Dedifferentiated amniotic fluid mesenchymal stem cell (primary cell): ENCODE measurements at regions not wholly inside any gene's neighbourhood (a gene's known extent, or its start where the extent isn't known, plus 50 kb on each side); places are given as distances from the start of the nearest gene placed in this dataset.
"Not testable (repeated sequence)": the region's sequence is repeated elsewhere in the genome, so short reads cannot be mapped to it uniquely, and the experiment has no call there.

Source experiments
- DNase-seq: peaks from one replicate; pipeline ENCODE4 v3.0.0-alpha.2; 2016; ENCODE audit errors: extremely low spot score

DNA sequence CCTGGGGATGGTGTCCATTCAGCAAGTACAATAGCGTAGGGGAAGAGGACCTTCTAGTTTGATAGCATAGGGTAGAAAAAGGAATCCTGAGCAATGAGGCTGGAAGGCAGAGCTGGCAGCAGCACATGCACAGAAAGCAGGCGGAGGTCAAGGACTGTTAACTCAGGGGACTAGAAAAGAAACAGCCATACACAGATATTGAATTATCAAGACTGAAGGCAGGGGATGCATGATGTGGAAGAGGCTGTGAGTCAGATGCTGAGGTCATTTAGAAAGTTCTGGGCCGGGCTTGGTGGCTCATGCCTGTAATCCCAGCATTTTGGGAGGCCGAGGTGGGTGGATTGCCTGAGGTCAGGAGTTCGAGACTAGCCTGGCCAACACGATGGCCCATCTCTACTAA lies 65.6 kb downstream of the OPTC start:
- peak; percentile 51 for DNase-seq

DNA sequence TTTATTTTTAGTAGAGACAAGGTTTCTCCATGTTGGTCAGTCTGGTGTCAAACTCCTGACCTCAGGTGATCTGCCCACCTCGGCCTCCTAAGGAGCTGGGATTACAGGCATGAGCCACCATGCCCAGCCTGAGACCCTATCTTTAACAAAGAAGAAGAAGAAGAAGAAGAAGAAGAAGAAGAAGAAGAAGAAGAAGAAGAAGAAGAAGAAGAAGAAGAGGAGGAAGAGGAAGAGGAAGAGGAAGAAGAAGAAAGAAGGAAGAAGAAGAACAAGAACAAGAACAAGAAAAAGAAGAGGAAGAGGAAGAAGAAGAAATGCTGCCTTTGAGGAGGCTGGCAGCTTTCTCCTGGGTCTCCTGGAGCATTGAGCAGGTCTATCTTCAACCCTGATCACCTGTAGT lies 64.9 kb upstream of the ATP2B4 start:
- not testable (repeated sequence) for DNase-seq

DNA sequence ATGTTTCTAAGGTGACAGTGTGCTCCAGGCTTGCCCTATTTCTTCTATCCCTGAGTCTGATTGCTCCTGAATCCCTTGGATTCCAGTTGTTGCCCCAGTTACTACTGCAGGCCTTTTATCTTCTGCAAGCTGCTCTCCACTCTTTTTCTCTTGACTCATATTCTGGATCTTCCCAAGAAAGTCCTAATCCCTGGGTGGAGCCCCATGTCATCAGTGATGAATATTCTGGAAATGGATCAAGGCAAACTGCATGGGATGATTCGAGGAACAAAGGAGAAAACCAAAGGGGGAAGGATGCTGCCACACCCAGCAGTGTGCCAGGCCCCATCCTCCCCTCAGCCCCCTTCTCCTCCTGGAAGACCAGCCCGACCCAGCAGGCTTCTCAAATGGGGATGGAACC lies 63.3 kb upstream of the ATP2B4 start:
- no peak for DNase-seq

DNA sequence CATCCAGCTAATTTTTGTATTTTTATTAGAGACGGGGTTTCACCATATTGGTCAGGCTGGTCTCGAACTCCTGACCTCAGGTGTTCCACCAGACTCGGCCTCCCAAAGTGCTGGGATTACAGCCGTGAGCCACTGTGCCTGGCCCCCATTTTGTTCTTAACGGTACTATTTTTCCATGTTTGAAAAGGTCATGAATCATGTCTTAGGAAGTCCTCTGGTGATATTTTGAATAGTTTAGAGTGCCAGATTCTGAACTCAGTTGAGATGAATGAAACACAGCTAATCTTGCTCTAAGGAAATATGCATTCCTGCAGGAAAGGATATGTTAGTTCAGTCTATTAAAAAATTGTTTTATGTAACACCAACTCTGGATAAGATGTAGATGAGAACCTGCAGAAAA lies 62.6 kb upstream of the ATP2B4 start:
- peak; percentile 67 for DNase-seq

DNA sequence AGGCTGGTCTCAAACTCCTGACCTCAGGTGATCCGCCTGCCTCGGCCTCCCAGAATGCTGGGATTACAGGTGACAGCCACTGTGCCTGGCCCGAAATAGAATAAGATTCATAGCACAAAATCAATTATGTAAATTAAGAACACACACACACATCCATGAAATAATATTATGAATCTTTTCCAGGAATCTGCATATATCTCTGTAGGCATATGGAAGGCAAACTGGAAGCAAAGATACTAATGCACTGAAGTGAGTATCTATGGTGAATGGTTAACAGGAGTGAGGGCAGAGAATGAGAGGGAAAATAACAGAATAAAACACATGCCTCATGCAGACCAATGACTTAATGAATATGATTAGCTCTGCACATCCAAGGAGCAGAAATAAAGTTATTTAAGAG lies 61.6 kb upstream of the ATP2B4 start:
- DNase-seq, result no peak

DNA sequence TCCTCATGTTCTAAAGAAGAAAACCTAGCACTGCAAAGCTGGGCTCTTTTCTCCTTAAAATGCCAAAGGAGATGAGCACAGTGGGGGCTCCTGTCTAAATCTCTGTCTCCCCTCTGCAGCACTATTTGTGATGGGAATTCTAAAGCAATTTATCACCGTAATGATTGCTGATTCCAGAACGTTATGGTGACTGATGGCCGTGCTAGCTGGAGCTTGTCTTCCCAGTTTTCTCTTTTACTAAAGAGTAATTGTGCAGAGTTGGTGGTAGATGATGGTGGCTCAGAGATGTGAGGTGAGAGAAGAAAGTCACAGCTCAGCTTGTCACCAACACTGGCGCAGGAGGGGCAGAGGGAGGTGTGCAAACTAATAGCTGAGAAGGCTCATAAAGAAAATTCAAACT lies 60.7 kb upstream of the ATP2B4 start:
- DNase-seq, result no peak

DNA sequence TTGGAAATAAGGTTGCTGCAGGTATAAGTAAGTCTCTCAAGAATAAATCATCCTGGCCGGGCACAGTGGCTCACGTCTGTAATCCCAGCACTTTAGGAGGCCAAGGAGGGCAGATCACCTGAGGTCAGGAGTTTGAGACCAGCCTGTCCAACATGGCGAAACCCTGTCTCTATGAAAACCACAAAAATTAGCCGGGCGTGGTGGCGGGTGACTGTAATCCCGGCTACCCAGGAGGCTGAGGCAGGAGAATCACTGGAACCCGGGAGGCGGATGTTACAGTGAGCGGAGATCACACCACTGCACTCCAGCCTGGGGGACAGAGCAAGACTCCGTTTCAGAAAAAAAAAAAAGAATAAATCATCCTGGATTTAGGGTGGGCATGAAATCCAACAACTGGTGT lies 59.7 kb upstream of the ATP2B4 start:
- not testable (repeated sequence) for DNase-seq

DNA sequence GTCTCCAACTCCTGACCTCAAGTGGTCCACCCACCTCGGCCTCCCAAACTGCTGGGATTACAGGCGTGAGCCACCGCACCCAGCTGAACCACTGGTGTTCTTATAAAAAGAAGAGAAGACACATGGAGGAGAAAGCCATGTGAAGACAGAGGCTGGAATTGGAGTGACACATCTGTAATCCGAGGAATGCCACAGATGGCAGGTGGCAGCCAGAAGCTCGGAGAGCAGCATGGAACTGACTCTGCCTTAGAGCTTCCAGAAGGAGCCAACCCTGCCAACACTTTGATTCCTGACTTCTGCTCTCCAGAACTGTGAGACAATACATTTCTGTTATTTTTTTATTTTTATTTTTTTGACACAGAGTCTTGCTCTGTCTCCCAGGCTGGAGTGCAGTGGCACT lies 59.0 kb upstream of the ATP2B4 start:
- no peak for DNase-seq

DNA sequence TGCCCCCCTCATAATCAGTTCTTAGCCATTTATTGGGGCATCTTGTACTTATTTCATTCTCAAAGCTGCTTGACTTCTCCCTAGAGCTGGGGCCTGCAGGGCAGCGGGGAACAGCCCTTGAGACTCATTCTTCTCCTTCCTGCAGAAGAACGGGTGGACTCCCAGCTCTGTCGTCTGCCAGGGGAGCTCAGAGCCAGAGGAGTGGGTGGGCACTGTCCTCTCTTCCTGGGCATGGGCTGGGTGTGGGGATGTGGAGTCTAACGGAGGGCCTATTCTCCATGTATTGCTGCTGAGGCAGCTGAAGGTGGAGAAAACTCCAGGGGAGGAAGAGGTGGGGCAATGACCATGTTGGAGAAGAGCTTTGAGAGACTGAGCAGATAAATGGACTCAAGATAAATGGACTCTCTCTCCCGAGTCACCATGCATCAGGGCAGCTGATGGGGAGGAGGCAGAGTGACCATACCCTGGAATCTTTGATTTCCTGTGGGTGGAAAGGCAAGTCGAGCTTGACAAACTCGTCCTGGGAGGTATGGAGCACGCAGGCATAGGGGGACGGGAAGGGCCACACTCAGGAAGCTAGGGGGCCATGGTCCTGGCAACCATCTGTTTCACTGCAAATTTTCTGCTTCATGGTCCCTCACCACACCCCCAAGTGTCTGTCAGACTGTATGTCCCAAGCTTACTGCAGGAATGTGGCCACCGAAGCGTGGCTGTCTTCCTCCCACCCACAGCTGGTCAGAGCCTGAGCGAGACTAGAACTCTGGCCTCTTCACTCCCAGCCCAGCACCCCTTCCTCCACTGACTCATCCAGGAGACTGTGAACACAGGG lies 56.9 kb upstream of the ATP2B4 start:
- no peak for DNase-seq

DNA sequence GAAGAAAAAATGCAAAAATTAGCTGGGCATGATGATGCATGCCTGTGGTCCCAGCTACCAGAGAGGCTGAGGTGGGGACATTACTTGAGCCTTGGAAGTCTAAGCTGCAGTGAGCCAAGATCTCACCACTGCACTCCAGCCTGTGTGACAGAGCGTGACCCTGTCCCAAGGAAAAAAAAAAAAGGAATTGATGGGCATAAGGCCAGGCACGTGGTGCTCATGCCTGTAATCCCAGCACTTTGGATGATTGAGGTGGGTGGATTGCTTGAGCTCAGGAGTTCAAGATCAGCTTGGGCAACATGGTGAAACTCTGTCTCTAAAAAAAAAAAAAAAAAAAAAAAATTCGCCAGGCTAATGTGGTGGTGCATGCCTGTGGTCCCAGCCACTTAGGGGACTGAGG lies 55.8 kb upstream of the ATP2B4 start:
- no peak for DNase-seq

DNA sequence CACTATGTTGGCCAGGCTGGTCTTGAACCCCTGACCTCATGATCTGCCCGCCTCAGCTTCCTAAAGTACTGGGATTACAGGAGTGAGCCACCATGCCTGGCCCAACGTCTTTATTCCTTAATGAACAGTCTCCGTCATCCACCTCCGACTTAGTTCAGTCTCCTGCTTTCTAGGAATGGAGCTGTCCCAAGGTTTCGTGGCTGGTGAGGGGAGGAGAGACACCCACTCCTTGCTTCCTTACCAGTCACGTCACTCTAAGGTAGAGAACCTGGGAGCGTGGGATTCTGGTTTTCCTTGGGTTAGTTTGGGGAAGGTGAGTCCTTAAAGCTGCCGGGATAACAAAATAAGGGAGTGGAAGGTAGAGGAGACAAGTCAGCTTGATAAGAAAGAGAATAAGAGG lies 55.0 kb upstream of the ATP2B4 start:
- DNase-seq, result no peak

DNA sequence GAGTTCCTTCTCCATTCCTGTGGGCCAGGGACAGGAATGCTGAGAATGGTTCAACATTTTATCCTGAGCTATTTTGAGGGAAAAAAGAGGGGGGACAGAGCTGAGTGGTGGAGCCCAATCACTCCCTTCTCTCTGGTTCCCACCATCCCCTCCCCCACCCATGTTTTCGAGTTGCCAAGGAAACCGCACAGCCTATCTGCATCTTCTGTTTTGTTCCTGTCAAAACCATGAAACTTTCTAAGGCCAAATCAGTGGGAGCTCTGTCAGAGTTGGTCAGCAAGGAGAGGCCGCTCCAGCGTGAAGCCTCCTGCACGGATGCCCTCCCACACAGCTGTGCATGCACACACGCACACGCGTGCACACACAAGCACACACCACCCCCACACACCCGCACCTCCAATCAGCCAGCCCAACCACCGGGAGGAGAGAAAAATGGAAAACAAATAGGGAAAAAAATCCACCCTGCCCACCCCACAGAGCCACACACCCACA lies 54.5 kb upstream of the ATP2B4 start:
- no peak for DNase-seq

DNA sequence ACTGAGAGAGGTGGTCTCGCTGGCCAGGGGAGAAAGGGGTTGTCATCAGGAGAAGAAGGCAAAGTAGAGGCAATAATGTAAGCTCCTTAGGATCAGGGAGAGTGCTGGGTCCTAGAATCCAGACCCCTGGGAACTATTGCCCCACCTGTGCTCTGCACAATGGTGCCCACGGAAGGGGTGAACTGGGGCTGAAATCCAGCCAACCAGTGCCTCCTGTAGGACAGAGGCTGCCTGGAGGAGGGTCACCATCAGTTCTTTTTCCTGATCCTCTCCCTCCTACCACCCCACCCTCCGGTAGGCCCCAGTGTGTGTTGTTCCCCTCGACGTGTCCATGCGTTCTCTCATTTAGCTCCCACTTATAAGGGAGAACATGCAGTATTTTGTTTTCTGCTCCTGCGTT lies 52.9 kb upstream of the ATP2B4 start:
- no peak for DNase-seq
